ENCODE measurements at regions not wholly inside any gene's neighbourhood (a gene's known extent, or its start where the extent isn't known, plus 50 kb on each side); places are given as distances from the start of the nearest gene placed in this dataset.

- Histone ChIP-seq H4K20me1 (replicated peaks; ENCODE audit: control insufficient read depth, insufficient read depth, low read length) (no peaks in the 10 kb centered on the region), H3K79me2 (ENCODE audit: control insufficient read depth, insufficient read depth, low read length) (no peaks in the 10 kb centered on the region), H3K9ac (ENCODE audit: insufficient read depth in 1 of 2, low read depth in 2 of 2, low read length in 2 of 2) (no peak overlapping the region), H3K9me1 (ENCODE audit: control insufficient read depth, insufficient read depth, low read length) (no peaks in the 10 kb centered on the region), H3K4me3 (no peak overlapping the region), H3K27me3 (ENCODE audit: control insufficient read depth in 2 of 2, insufficient read depth in 2 of 2, low read length in 2 of 2) (no peaks in the 10 kb centered on the region), H3K4me2 (ENCODE audit: insufficient read depth, low read length) (no peak overlapping the region), H3K27ac (ENCODE audit: extremely low read depth, low read depth, low read length) (no peak overlapping the region), H3K36me3 (ENCODE audit: control insufficient read depth, insufficient read depth, low read length) (no peaks in the 10 kb centered on the region), H2AFZ (ENCODE audit: low read depth, low read length) (no peak overlapping the region), H3K9me3 (replicated peaks; ENCODE audit: control insufficient read depth, insufficient read depth, low read depth, low read length) (no peaks in the 10 kb centered on the region), H3K4me1 (replicated peaks in 1 of 2; ENCODE audit: control insufficient read depth in 2 of 2, insufficient read depth in 2 of 2, low read length in 2 of 2) (peaks cover 0 to 9% of the 10 kb centered on the region in 2 experiments; a peak in 2 of 5 replicates)
- WGBS (ENCODE audit: insufficient coverage, low coverage, missing lambda C conversion rate): 52% methylated on average over 4 of the region's 4 CpGs
- intact Hi-C loops (cut with micrococcal nuclease) (no loop called here), in situ Hi-C loops (cut with MboI) (no loop called here)
- POLR2A ChIA-PET: no interaction called here
- no peak for DNase-seq (ENCODE audit: extremely low read depth in 1 of 4, low spot score in 3 of 4)
- CTCF ChIA-PET (ENCODE audit: low intra/inter-chr PET ratio): no interaction called here
- FAIRE-seq: no peak
- TF ChIP-seq, protein P1, sequence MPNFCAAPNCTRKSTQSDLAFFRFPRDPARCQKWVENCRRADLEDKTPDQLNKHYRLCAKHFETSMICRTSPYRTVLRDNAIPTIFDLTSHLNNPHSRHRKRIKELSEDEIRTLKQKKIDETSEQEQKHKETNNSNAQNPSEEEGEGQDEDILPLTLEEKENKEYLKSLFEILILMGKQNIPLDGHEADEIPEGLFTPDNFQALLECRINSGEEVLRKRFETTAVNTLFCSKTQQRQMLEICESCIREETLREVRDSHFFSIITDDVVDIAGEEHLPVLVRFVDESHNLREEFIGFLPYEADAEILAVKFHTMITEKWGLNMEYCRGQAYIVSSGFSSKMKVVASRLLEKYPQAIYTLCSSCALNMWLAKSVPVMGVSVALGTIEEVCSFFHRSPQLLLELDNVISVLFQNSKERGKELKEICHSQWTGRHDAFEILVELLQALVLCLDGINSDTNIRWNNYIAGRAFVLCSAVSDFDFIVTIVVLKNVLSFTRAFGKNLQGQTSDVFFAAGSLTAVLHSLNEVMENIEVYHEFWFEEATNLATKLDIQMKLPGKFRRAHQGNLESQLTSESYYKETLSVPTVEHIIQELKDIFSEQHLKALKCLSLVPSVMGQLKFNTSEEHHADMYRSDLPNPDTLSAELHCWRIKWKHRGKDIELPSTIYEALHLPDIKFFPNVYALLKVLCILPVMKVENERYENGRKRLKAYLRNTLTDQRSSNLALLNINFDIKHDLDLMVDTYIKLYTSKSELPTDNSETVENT (CRISPR knock-in tag; IDR thresholded peaks at IDR 0.05): no peak
- TF ChIP-seq ZBTB7A (IDR thresholded peaks at IDR 0.05; ENCODE audit: borderline replicate concordance, control insufficient read depth, low read depth, low read length): no peak
- peak; percentile 81 for TF ChIP-seq ZNF507 (tag; conservative IDR thresholded peaks at IDR 0.05)
- no peak for ATAC-seq
- no TSS peak for BruUV-seq (replicated peaks)
Measured at GRCh38 chr6:139753198-139753861, 378.9 kb upstream of the CITED2 start.

Measured in K562 (cell line).